GM18502 (cell line): ENCODE measurements at regions not wholly inside any gene's neighbourhood (a gene's known extent, or its start where the extent isn't known, plus 50 kb on each side); places are given as distances from the start of the nearest gene placed in this dataset.
"Not testable (repeated sequence)": the region's sequence is repeated elsewhere in the genome, so short reads cannot be mapped to it uniquely, and the experiment has no call there.

Source experiments
- ATAC-seq: cut with Tn5 transposase; IDR thresholded peaks from one replicate; pipeline ENCODE4 v1.9.1; 2021; ENCODE audit warnings: mild to moderate bottlenecking; ENCODE audit not compliant: unreplicated experiment, poor library complexity

- no peak for ATAC-seq
Measured at GRCh38 chr6:169933251-169933821, 181.9 kb downstream of the ERMARD start.

- no peak for ATAC-seq
Measured at GRCh38 chr6:169932491-169932890, 181.1 kb downstream of the ERMARD start.

GRCh38 chr6:169931261-169931660 is 179.8 kb downstream of the ERMARD start:
- ATAC-seq: no peak

- ATAC-seq: no peak
Measured at GRCh38 chr6:169930799-169931198, 179.4 kb downstream of the ERMARD start.

GRCh38 chr6:169927711-169928110 is 176.3 kb downstream of the ERMARD start:
- no peak for ATAC-seq

GRCh38 chr6:169926617-169927417 is 175.4 kb downstream of the ERMARD start:
- no peak for ATAC-seq

GRCh38 chr6:169923468-169924464 is 172.3 kb downstream of the ERMARD start:
- ATAC-seq: no peak

GRCh38 chr6:169921853-169922824 is 170.7 kb downstream of the ERMARD start:
- ATAC-seq: no peak

GRCh38 chr6:169921217-169921616 is 169.8 kb downstream of the ERMARD start:
- ATAC-seq: no peak

GRCh38 chr6:169920359-169921020 is 169.1 kb downstream of the ERMARD start:
- ATAC-seq: no peak

- no peak for ATAC-seq
Measured at GRCh38 chr6:169918954-169919549, 167.6 kb downstream of the ERMARD start.

GRCh38 chr6:169918239-169918953 is 167.0 kb downstream of the ERMARD start:
- ATAC-seq: no peak

GRCh38 chr6:169917153-169917552 is 165.7 kb downstream of the ERMARD start:
- ATAC-seq: no peak

GRCh38 chr6:169915769-169916550 is 164.5 kb downstream of the ERMARD start:
- no peak for ATAC-seq

- ATAC-seq: not testable (repeated sequence)
Measured at GRCh38 chr6:169913745-169914144, 162.3 kb downstream of the ERMARD start.

GRCh38 chr6:169913096-169913638 is 161.7 kb downstream of the ERMARD start:
- no peak for ATAC-seq
